Thoracic aorta (tissue), 2 donors: ENCODE measurements at regions not wholly inside any gene's neighbourhood (a gene's known extent, or its start where the extent isn't known, plus 50 kb on each side); places are given as distances from the start of the nearest gene placed in this dataset.
"Not testable (repeated sequence)": the region's sequence is repeated elsewhere in the genome, so short reads cannot be mapped to it uniquely, and the experiment has no call there.

Experiments used
- ATAC-seq: fragments of 150-250 bp; one replicate; pipeline ENCODE4 v1.8.0; 2017; ENCODE audit warnings: low read depth; ENCODE audit not compliant: insufficient number of reproducible peaks, low FRiP score
- DNase-seq: peaks from one replicate; pipeline ENCODE4 v3.0.0-alpha.2; 2020; ENCODE audit warnings: low spot score
- H3K27ac ChIP-seq, 2 donors: fragments of 200-600 bp; sonication (generic); 1 replicate in 1 of 2; 2 replicates in 1 of 2; pipeline ENCODE4 v1.5.1; 2016; ENCODE audit warnings: mild to moderate bottlenecking in 2 of 2, moderate library complexity in 2 of 2
- H3K27me3 ChIP-seq: fragments of 200-600 bp; sonication (generic); replicated peaks from 2 replicates; pipeline ENCODE4 v1.6.0; 2016; ENCODE audit warnings: mild to moderate bottlenecking; ENCODE audit not compliant: insufficient read depth
- H3K36me3 ChIP-seq: fragments of 200-600 bp; sonication (generic); one replicate; pipeline ENCODE4 v1.5.1; 2016
- H3K4me1 ChIP-seq, 2 donors: fragments of 200-600 bp; sonication (generic); 1 replicate in 1 of 2; 2 replicates in 1 of 2; pipeline versions ENCODE4 v1.5.1 to v1.6.0; 2016; ENCODE audit warnings: low read depth in 2 of 2, mild to moderate bottlenecking in 1 of 2; ENCODE audit not compliant: control insufficient read depth in 1 of 2
- H3K4me3 ChIP-seq: fragments of 200-600 bp; sonication (generic); 2 replicates; pipeline ENCODE4 v1.5.1; 2016; ENCODE audit warnings: mild to moderate bottlenecking
- H3K9me3 ChIP-seq: fragments of 200-600 bp; sonication (generic); 2 replicates; pipeline ENCODE4 v1.5.1; 2016
- CTCF ChIP-seq: fragments of 200-600 bp; sonication (generic); IDR thresholded peaks from one replicate; pipeline ENCODE4 v1.5.1; 2019; ENCODE audit warnings: antibody characterized with exemption

GRCh38 chr12:46965880-46966279 is 113.5 kb upstream of the PCED1B start:
- Histone ChIP-seq H3K27ac (peak overlapping the region; percentile 43 to 51), H3K27me3 (no peaks in the 10 kb centered on the region), H3K4me1 (peaks cover 16 to 32% of the 10 kb centered on the region in 2 donors), H3K9me3 (no peaks in the 10 kb centered on the region), H3K4me3 (no peak overlapping the region), H3K36me3 (no peaks in the 10 kb centered on the region)
- no peak for DNase-seq
- ATAC-seq, result no peak
- no peak for TF ChIP-seq CTCF

GRCh38 chr12:46970636-46971035 is 108.8 kb upstream of the PCED1B start:
- Histone ChIP-seq H3K36me3 (no peaks in the 10 kb centered on the region), H3K9me3 (no peaks in the 10 kb centered on the region), H3K4me1 (peaks cover 2 to 5% of the 10 kb centered on the region in 2 donors), H3K27me3 (no peaks in the 10 kb centered on the region), H3K27ac (no peak overlapping the region), H3K4me3 (no peak overlapping the region)
- DNase-seq (no peak), ATAC-seq (no peak)
- TF ChIP-seq CTCF, result no peak

- ATAC-seq, H3K9me3 ChIP-seq, H3K36me3 ChIP-seq, H3K27ac ChIP-seq, H3K4me3 ChIP-seq, DNase-seq, H3K27me3 ChIP-seq, H3K4me1 ChIP-seq: not testable (repeated sequence)
Measured at GRCh38 chr12:46973937-46974336, 105.5 kb upstream of the PCED1B start.

- Histone ChIP-seq H3K36me3 (no peaks in the 10 kb centered on the region), H3K27me3 (no peaks in the 10 kb centered on the region), H3K27ac (no peak overlapping the region), H3K4me1 (no peaks in the 10 kb centered on the region), H3K9me3 (no peaks in the 10 kb centered on the region), H3K4me3 (no peak overlapping the region)
- ATAC-seq (no peak), DNase-seq (no peak)
- TF ChIP-seq CTCF, result no peak
Measured at GRCh38 chr12:46977871-46978375, 101.5 kb upstream of the PCED1B start.

- H3K4me3 ChIP-seq, result no peak overlapping the region
- DNase-seq (no peak), ATAC-seq (no peak)
- H3K4me1 ChIP-seq, result no peaks in the 10 kb centered on the region
- H3K27me3 ChIP-seq, result no peaks in the 10 kb centered on the region
- no peak overlapping the region for H3K27ac ChIP-seq
- TF ChIP-seq CTCF, result no peak
- H3K36me3 ChIP-seq, result no peaks in the 10 kb centered on the region
- H3K9me3 ChIP-seq, result no peaks in the 10 kb centered on the region
Measured at GRCh38 chr12:46981622-46982021, 97.8 kb upstream of the PCED1B start.
